HepG2 (cell line): ENCODE measurements at regions not wholly inside any gene's neighbourhood (a gene's known extent, or its start where the extent isn't known, plus 50 kb on each side); places are given as distances from the start of the nearest gene placed in this dataset.

Source experiments
- BCL6 ChIP-seq: IDR thresholded peaks from 2 replicates; pipeline ENCODE4 v1.6.1; 2016; ENCODE audit warnings: missing genetic modification reagents, missing compliant biosample characterization
- CCAR2 ChIP-seq: fragments of 200-400 bp; formaldehyde crosslinking; optimal IDR thresholded peaks from 2 replicates; pipeline ENCODE3; 2018; ENCODE audit warnings: low read depth, mild to moderate bottlenecking, low read length, moderate library complexity
- EP300 ChIP-seq, 3 experiments: sonication (generic) in 1 of 3; formaldehyde crosslinking in 1 of 3; IDR thresholded peaks; 2 replicates each; pipeline versions ENCODE4 v1.5.1 to v1.6.1; 2011 to 2020; ENCODE audit warnings: low read depth in 2 of 3, low read length in 2 of 3, borderline replicate concordance in 1 of 3, improper control_type of control experiment in 1 of 3, mild to moderate bottlenecking in 1 of 3, missing genetic modification reagents in 1 of 3, moderate library complexity in 1 of 3
- HMG20A ChIP-seq: IDR thresholded peaks from 2 replicates; pipeline ENCODE4 v1.6.1; 2016; ENCODE audit warnings: borderline replicate concordance
- KIAA2018 ChIP-seq: sonication (generic); formaldehyde crosslinking; IDR thresholded peaks from 2 replicates; pipeline ENCODE4 v1.5.0; 2020; ENCODE audit warnings: mild to moderate bottlenecking, missing genetic modification reagents, borderline replicate concordance
- MLXIP ChIP-seq: sonication (generic); formaldehyde crosslinking; IDR thresholded peaks from 2 replicates; pipeline ENCODE4 v1.9.0; 2021; ENCODE audit warnings: missing genetic modification reagents, borderline replicate concordance
- SKIL ChIP-seq: sonication (generic); formaldehyde crosslinking; IDR thresholded peaks from 2 replicates; pipeline ENCODE4 v1.8.0; 2022; ENCODE audit warnings: missing genetic modification reagents, mild to moderate bottlenecking, moderate library complexity, borderline replicate concordance
- TFDP1 ChIP-seq: IDR thresholded peaks from 2 replicates; pipeline ENCODE4 v1.6.1; 2016; ENCODE audit warnings: missing compliant biosample characterization, missing genetic modification reagents, borderline replicate concordance
- ZNF264 ChIP-seq: sonication (generic); formaldehyde crosslinking; IDR thresholded peaks from 2 replicates; pipeline ENCODE4 v1.4.0; 2020; ENCODE audit warnings: missing genetic modification reagents
- ZNF704 ChIP-seq: sonication (generic); formaldehyde crosslinking; IDR thresholded peaks from 2 replicates; pipeline ENCODE4 v1.8.1; 2023; ENCODE audit warnings: mild to moderate bottlenecking, inconsistent platforms, moderate library complexity, missing genetic modification reagents, borderline replicate concordance
- ZSCAN20 ChIP-seq: sonication (generic); formaldehyde crosslinking; IDR thresholded peaks from 2 replicates; pipeline ENCODE4 v1.4.0; 2020; ENCODE audit warnings: missing genetic modification reagents, mild to moderate bottlenecking, borderline replicate concordance

- TF ChIP-seq MLXIP: no peak
- peak in 1 of 2 experiments; percentile 17; a peak in 1 of 4 replicates for TF ChIP-seq EP300 (IDR thresholded peaks at IDR 0.05; ENCODE audit: low read depth in 2 of 2, low read length in 2 of 2)
- no peak for TF ChIP-seq EP300 (CRISPR knock-in tag; IDR thresholded peaks at IDR 0.05; ENCODE audit: borderline replicate concordance)
- TF ChIP-seq BCL6: peak; percentile 35; the same call in 1 of the 2 replicates
- no peak for TF ChIP-seq ZNF704 (CRISPR knock-in tag)
- peak; percentile 43; the same call in 1 of the 2 replicates for TF ChIP-seq HMG20A (CRISPR knock-in tag)
- TF ChIP-seq CCAR2: no peak
- TF ChIP-seq SKIL: no peak
- TF ChIP-seq ZNF264 (CRISPR knock-in tag): no peak
- no peak for TF ChIP-seq ZSCAN20 (CRISPR knock-in tag)
- no peak for TF ChIP-seq TFDP1
- no peak for TF ChIP-seq KIAA2018 (CRISPR knock-in tag)
Observed at GRCh38 chr2:138176862-138177439, 212.7 kb downstream of the HNMT start (continued).
